ENCODE measurements at regions not wholly inside any gene's neighbourhood (a gene's known extent, or its start where the extent isn't known, plus 50 kb on each side); places are given as distances from the start of the nearest gene placed in this dataset.

- TF ChIP-seq SIN3A (IDR thresholded peaks at IDR 0.05; ENCODE audit: borderline replicate concordance, insufficient read depth, low read depth, low read length) (no peak), CTCF (IDR thresholded peaks at IDR 0.05) (no peak), REST (IDR thresholded peaks at IDR 0.05; ENCODE audit: insufficient read depth in 1 of 2, low read depth in 2 of 2, low read length in 1 of 2) (no peak), TCF7L2 (IDR thresholded peaks at IDR 0.05; ENCODE audit: low read depth, low read length) (no peak)
Observed at GRCh38 chr1:4591926-4592325, 62.5 kb upstream of the AJAP1 start.

Measured in Panc1 (cell line).